ENCODE measurements at regions not wholly inside any gene's neighbourhood (a gene's known extent, or its start where the extent isn't known, plus 50 kb on each side); places are given as distances from the start of the nearest gene placed in this dataset.

DNA sequence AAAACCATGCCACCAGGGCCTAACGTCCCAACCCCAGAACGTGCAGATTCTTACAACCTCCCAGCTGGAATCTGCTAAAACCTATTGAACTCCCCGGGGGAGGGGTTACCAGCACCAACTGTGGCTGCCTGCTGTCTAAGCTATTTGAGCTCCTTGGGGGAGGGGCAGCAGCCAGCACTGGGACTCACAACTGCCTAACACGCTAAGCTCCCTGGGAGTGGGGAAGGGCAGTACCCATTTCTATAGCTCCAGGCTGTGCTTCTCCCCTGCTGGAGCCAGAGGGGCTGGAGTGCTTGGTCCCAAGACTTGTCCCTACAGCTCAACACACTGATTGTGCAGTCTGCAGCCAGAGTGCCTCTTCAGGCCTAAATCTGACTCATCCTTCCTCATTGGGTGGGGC lies 459.8 kb upstream of the FGF16 start:
- TF ChIP-seq SIN3A (IDR thresholded peaks at IDR 0.05; ENCODE audit: borderline replicate concordance, low read depth, low read length): no peak
- TF ChIP-seq, protein P1, sequence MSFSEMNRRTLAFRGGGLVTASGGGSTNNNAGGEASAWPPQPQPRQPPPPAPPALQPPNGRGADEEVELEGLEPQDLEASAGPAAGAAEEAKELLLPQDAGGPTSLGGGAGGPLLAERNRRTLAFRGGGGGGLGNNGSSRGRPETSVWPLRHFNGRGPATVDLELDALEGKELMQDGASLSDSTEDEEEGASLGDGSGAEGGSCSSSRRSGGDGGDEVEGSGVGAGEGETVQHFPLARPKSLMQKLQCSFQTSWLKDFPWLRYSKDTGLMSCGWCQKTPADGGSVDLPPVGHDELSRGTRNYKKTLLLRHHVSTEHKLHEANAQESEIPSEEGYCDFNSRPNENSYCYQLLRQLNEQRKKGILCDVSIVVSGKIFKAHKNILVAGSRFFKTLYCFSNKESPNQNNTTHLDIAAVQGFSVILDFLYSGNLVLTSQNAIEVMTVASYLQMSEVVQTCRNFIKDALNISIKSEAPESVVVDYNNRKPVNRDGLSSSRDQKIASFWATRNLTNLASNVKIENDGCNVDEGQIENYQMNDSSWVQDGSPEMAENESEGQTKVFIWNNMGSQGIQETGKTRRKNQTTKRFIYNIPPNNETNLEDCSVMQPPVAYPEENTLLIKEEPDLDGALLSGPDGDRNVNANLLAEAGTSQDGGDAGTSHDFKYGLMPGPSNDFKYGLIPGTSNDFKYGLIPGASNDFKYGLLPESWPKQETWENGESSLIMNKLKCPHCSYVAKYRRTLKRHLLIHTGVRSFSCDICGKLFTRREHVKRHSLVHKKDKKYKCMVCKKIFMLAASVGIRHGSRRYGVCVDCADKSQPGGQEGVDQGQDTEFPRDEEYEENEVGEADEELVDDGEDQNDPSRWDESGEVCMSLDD (CRISPR knock-in tag; IDR thresholded peaks at IDR 0.05; ENCODE audit: borderline replicate concordance): no peak
- TF ChIP-seq, protein P2, sequence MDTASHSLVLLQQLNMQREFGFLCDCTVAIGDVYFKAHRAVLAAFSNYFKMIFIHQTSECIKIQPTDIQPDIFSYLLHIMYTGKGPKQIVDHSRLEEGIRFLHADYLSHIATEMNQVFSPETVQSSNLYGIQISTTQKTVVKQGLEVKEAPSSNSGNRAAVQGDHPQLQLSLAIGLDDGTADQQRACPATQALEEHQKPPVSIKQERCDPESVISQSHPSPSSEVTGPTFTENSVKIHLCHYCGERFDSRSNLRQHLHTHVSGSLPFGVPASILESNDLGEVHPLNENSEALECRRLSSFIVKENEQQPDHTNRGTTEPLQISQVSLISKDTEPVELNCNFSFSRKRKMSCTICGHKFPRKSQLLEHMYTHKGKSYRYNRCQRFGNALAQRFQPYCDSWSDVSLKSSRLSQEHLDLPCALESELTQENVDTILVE (CRISPR knock-in tag; IDR thresholded peaks at IDR 0.05): no peak
